Body of pancreas (tissue), 4 donors: ENCODE measurements at regions not wholly inside any gene's neighbourhood (a gene's known extent, or its start where the extent isn't known, plus 50 kb on each side); places are given as distances from the start of the nearest gene placed in this dataset.

Experiments
- ATAC-seq: fragments of 150-250 bp; one replicate; pipeline ENCODE4 v1.9.1; 2016
- DNase-seq, 4 donors: peaks; one replicate each; pipeline ENCODE4 v3.0.0-alpha.2; 2019
- H3K27ac ChIP-seq, 4 donors: fragments of 200-600 bp; sonication (generic); 1 replicate in 3 of 4; 2 replicates in 1 of 4; pipeline versions ENCODE4 v1.5.1 to v1.6.1; 2016 to 2019; ENCODE audit warnings: mild to moderate bottlenecking in 1 of 4, mixed read lengths in 1 of 4, moderate library complexity in 1 of 4
- H3K27me3 ChIP-seq, 2 donors: fragments of 200-600 bp; sonication (generic); one replicate each; pipeline ENCODE4 v1.6.0; 2016; ENCODE audit warnings: mild to moderate bottlenecking in 1 of 2
- H3K36me3 ChIP-seq, 2 donors: fragments of 200-600 bp; sonication (generic); replicated peaks in 1 of 2; 2 replicates each; pipeline ENCODE4 v1.5.1; 2016; ENCODE audit warnings: low read depth in 2 of 2; ENCODE audit not compliant: insufficient read depth in 1 of 2
- H3K4me1 ChIP-seq: fragments of 200-600 bp; sonication (generic); one replicate; pipeline ENCODE4 v1.6.0; 2016
- H3K4me3 ChIP-seq, 2 donors: fragments of 200-600 bp; sonication (generic); 1 replicate in 1 of 2; 2 replicates in 1 of 2; pipeline ENCODE4 v1.5.1; 2016 to 2019
- H3K9me3 ChIP-seq, 3 donors: fragments of 200-600 bp; sonication (generic); 1 replicate in 2 of 3; 2 replicates in 1 of 3; pipeline ENCODE4 v1.5.1; 2016
- POLR2A ChIP-seq, 3 donors: fragments of 450-650 bp; IDR thresholded peaks; one replicate each; pipeline ENCODE4 v1.6.1; 2016; ENCODE audit warnings: antibody characterized with exemption in 3 of 3, mild to moderate bottlenecking in 2 of 3
- WGBS, 2 donors: methylation state at CpG; one replicate each; pipeline ENCODE4 v1.1.5; 2017; 5-methylcytosine and 5-hydroxymethylcytosine counted together
- intact Hi-C: fragments of 100-400 bp; cut with DNase I; formaldehyde crosslinking; loops from one replicate; pipeline ENCODE4 v1.15.1; 2023
- TF ChIP-seq, protein P1 (sequence below), 7 experiments: fragments of 450-650 bp in 4 of 7; fragments of 200-600 bp in 3 of 7; sonication (generic) in 3 of 7; IDR thresholded peaks; one replicate each; pipeline ENCODE4 v1.5.1; 2016 to 2019; ENCODE audit warnings: antibody characterized with exemption in 7 of 7

DNA sequence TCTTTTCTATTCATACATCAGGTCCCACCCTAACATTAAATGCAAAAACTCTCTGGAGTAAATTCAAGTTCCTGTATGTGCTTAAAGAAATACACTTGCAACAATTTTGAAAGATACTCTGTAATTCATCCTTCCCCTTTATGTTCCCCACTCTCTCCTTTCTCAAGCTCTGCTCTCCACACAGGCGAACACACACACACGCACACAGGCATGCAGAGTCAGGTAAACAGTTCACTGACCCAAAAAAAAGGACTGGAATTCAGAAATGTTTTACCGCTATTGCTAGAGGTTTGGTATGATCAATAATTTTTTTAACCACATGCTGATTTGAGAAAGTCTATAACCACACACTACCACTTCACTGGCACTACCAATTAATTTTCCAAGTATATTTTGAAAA lies 152.4 kb upstream of the TMCC3 start:
- Histone ChIP-seq H3K4me1 (no peaks in the 10 kb centered on the region), H3K4me3 (no peak overlapping the region), H3K27ac (no peak overlapping the region), H3K36me3 (no peaks in the 10 kb centered on the region), H3K27me3 (no peaks in the 10 kb centered on the region), H3K9me3 (no peaks in the 10 kb centered on the region)
- DNase-seq (no peak), ATAC-seq (no peak)
- WGBS, 2 donors: 43 to 47% methylated on average over 3 of the region's 3 CpGs
- TF ChIP-seq POLR2A (IDR thresholded peaks at IDR 0.05): no peak
- TF ChIP-seq, protein P1, sequence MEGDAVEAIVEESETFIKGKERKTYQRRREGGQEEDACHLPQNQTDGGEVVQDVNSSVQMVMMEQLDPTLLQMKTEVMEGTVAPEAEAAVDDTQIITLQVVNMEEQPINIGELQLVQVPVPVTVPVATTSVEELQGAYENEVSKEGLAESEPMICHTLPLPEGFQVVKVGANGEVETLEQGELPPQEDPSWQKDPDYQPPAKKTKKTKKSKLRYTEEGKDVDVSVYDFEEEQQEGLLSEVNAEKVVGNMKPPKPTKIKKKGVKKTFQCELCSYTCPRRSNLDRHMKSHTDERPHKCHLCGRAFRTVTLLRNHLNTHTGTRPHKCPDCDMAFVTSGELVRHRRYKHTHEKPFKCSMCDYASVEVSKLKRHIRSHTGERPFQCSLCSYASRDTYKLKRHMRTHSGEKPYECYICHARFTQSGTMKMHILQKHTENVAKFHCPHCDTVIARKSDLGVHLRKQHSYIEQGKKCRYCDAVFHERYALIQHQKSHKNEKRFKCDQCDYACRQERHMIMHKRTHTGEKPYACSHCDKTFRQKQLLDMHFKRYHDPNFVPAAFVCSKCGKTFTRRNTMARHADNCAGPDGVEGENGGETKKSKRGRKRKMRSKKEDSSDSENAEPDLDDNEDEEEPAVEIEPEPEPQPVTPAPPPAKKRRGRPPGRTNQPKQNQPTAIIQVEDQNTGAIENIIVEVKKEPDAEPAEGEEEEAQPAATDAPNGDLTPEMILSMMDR (IDR thresholded peaks at IDR 0.05): no peak
- intact Hi-C loops: no loop called here

- no peaks in the 10 kb centered on the region for H3K36me3 ChIP-seq
- WGBS, 2 donors: 76 to 83% methylated on average over 4 of the region's 4 CpGs
- intact Hi-C loops: no loop called here
Observed at GRCh38 chr12:94801745-94802144, 151.4 kb upstream of the TMCC3 start.

DNA sequence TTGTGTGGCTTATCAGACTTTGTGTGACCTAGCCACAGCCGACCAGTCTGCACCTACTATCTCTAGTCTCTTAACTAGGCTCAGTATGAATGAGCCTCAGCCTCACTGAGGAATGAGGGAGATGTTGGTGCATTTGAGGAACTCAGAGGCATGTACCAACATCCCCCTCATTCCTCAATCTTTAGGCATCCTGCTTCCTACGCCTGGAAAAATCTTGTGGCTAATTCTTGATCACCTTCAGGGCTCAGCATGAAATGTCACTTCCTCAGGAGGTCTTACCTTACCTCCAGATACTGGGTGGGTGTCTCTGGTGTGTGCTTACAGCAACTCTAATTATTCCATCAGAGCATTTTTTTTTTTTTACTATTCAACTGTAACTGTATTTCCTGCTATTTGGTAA lies 148.8 kb upstream of the TMCC3 start:
- Histone ChIP-seq H3K4me3 (no peak overlapping the region), H3K4me1 (no peaks in the 10 kb centered on the region), H3K27me3 (no peaks in the 10 kb centered on the region), H3K36me3 (no peaks in the 10 kb centered on the region), H3K9me3 (no peaks in the 10 kb centered on the region), H3K27ac (no peak overlapping the region)
- intact Hi-C loops: no loop called here
- TF ChIP-seq, protein P1 (IDR thresholded peaks at IDR 0.05): no peak
- TF ChIP-seq POLR2A (IDR thresholded peaks at IDR 0.05): no peak
- ATAC-seq (no peak), DNase-seq (no peak)
- WGBS, 2 donors: 80 to 93% methylated on average over 2 of the region's 2 CpGs

More at GRCh38 chr12:94801745-94802144, 151.4 kb upstream of the TMCC3 start:
- Histone ChIP-seq H3K27ac (no peak overlapping the region), H3K9me3 (no peaks in the 10 kb centered on the region), H3K4me3 (no peak overlapping the region), H3K4me1 (no peaks in the 10 kb centered on the region), H3K27me3 (no peaks in the 10 kb centered on the region)
- ATAC-seq (no peak), DNase-seq (no peak)
- TF ChIP-seq, protein P1 (IDR thresholded peaks at IDR 0.05): no peak
- TF ChIP-seq POLR2A (IDR thresholded peaks at IDR 0.05): no peak

DNA sequence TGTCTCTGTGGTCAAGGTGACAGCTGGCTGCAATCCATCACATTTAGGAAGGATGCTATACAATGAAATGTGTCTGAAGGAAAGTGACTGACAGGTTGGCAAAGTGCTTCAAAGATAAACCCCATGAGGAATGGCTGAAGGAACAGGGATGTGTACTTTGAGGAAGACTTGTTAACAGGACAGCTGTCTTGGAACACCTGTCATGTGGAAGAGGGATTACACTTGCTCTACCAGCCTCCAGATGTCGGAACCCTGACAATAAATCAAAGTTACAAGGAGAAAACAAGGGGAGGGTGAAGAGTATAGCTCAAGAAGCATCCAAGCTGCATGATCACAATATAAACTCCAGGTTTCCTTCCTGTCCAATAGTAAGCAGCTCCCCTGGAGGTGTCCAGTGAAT lies 147.8 kb upstream of the TMCC3 start:
- H3K4me3 ChIP-seq: no peak overlapping the region
- intact Hi-C loops: no loop called here
- no peak for DNase-seq
- no peaks in the 10 kb centered on the region for H3K27me3 ChIP-seq
- no peak overlapping the region for H3K27ac ChIP-seq
- TF ChIP-seq, protein P1 (IDR thresholded peaks at IDR 0.05): no peak
- no peak for TF ChIP-seq POLR2A (IDR thresholded peaks at IDR 0.05)
- H3K36me3 ChIP-seq: no peaks in the 10 kb centered on the region
- H3K4me1 ChIP-seq: no peaks in the 10 kb centered on the region
- no peaks in the 10 kb centered on the region for H3K9me3 ChIP-seq
- WGBS, 2 donors: 35 to 60% methylated on average over 1 of the region's 1 CpG
- ATAC-seq: no peak

DNA sequence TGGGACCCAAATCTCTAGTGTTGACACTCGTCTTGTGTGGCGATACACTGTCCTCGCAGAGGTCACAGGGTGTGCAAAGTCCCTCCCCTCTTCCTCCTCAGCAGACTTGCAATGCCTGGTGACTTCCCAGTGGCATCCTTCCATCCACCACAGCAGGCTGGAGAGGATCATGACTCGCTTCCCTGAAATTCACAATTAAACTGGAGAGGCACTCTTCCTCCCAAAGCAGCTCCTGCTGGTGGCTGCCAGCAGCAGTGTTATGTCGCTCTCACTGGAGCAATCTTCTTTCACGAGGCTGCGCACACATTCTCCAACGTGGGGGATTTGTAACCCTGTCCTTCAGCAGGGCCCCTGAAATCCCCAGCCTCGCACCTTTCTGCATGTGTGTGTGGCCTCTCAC lies 145.2 kb upstream of the TMCC3 start:
- no peak for ATAC-seq
- intact Hi-C loops: no loop called here
- no peak for TF ChIP-seq POLR2A (IDR thresholded peaks at IDR 0.05)
- TF ChIP-seq, protein P1 (IDR thresholded peaks at IDR 0.05): no peak
- Histone ChIP-seq H3K27ac (no peak overlapping the region), H3K36me3 (no peaks in the 10 kb centered on the region), H3K9me3 (no peaks in the 10 kb centered on the region), H3K4me1 (no peaks in the 10 kb centered on the region), H3K4me3 (no peak overlapping the region), H3K27me3 (no peaks in the 10 kb centered on the region)
- 68 to 74% methylated on average over 9 of the region's 9 CpGs for WGBS, 2 donors
- DNase-seq: no peak
